HG03097 (cell line): ENCODE measurements at regions not wholly inside any gene's neighbourhood (a gene's known extent, or its start where the extent isn't known, plus 50 kb on each side); places are given as distances from the start of the nearest gene placed in this dataset.
A peak's percentile ranks its signal among the peaks of the same experiment; 100 is the strongest.

Experiments used
- ATAC-seq: cut with Tn5 transposase; IDR thresholded peaks from one replicate; pipeline ENCODE4 v1.9.1; 2021; ENCODE audit not compliant: unreplicated experiment, low FRiP score

- ATAC-seq: no peak
These were observed 99.6 kb upstream of the MAP2 start for GRCh38 chr2:209324281-209324680.

- ATAC-seq: no peak
These were observed 92.5 kb upstream of the MAP2 start for GRCh38 chr2:209331291-209331844.

GRCh38 chr2:209334188-209335017, 89.4 kb upstream of the MAP2 start:
- ATAC-seq: peak; percentile 79

DNA sequence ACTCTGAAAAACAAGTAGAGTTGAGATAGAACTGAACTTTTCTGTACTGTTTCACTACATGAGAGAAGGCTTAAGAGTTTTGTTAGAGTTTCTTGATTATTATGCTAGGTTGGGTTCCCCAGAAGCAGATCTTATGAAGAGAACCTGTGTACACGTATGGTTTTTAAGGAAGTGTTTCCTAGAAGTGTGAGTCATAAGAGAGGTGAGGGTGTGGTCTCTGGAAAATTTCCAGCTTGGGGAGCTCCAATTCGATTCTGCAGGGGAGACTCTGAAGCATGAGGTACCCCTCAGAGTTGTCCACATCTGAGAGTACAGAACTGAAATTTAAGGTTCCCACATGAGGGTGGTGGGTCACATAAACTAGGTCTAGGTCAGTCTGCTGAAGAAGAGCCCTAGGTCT, 83.3 kb upstream of the MAP2 start:
- ATAC-seq: no peak

GRCh38 chr2:209344349-209344748, 79.5 kb upstream of the MAP2 start:
- ATAC-seq: no peak

DNA sequence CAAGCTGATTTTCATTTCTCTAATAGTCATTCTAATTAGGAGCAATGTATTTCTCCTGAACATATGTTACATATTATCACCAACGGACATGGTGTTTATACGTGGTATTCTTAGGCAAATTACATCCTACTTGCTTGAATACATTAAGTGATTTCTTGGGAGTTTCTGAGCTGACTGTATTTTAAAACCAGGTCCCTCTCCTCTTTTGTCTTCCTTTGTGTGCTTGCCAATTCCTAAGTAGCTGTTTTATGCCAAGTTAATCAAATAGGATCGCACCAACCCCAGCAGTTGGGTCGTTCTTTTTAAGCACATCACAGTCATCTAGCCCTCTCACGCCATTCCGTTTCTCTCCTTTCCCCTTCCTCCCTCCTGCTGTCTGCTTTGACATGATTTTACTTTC, 75.4 kb upstream of the MAP2 start:
- no peak for ATAC-seq

- ATAC-seq: no peak
These were observed 72.2 kb upstream of the MAP2 start for GRCh38 chr2:209351636-209352035.

DNA sequence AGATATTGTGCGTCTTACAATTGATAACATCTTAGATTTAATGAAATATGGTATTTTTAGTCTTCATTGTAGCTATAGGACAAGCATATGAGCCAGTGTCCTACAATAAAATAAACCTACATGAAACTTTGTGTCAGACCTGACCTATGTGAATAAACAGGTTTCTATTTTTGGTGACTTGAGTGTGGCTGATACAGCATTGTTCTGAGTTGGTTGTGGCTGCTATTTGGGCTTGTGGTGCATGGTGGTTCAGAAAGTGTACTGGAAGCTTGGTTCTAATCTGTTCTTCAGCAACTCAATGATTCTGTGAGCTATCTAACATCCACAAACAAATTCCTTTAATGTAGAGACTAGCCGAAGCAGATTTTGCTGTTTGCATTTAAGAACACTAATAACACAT, 64.9 kb upstream of the MAP2 start:
- ATAC-seq: no peak

- ATAC-seq: no peak
These were observed 56.6 kb upstream of the MAP2 start for GRCh38 chr2:209367075-209367747.

GRCh38 chr2:209368406-209368805, 55.4 kb upstream of the MAP2 start:
- ATAC-seq: no peak

- peak; percentile 94 for ATAC-seq
These were observed 54.9 kb upstream of the MAP2 start for GRCh38 chr2:209368914-209369313.

DNA sequence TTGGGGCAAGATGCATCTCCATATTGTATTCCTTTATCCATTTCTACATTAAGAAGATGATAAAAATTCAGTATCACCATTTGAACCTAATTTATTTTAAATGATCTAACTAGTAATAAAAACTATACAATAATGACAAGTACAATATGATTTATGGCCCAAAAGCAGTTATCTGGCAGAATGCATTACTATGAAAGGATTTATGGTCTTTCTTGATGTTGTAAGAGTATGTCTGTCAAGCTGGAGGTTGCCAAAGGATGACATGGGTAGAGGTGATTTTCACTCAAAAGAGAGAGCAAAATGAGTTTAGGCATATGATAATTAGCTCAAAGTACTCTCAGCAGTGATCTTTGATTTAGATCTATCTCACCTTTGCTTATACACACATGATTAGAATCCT, 54.2 kb upstream of the MAP2 start:
- no peak for ATAC-seq

- ATAC-seq: no peak
These were observed 52.4 kb upstream of the MAP2 start for GRCh38 chr2:209371407-209371806.
